Naive B cell (primary cell): ENCODE measurements at regions not wholly inside any gene's neighbourhood (a gene's known extent, or its start where the extent isn't known, plus 50 kb on each side); places are given as distances from the start of the nearest gene placed in this dataset.
A peak's percentile ranks its signal among the peaks of the same experiment; 100 is the strongest.

Experiments used
- ATAC-seq, 2 donors: fragments of 150-1000 bp; cut with Tn5 transposase; 2 replicates each; pipeline ENCODE4 v1.10.0; 2021; ENCODE audit warnings: low read depth in 2 of 2, mild to moderate bottlenecking in 2 of 2, moderate library complexity in 2 of 2
- DNase-seq: peaks from one replicate; pipeline ENCODE4 v3.0.0; 2022
- H3K27ac Mint-ChIP-seq, 6 donors: one replicate each; pipeline ENCODE4 v1.8.0; 2020 to 2022; ENCODE audit warnings: mild to moderate bottlenecking in 6 of 6, mixed read lengths in 6 of 6, moderate library complexity in 5 of 6, inconsistent platforms in 2 of 6
- H3K27me3 Mint-ChIP-seq, 3 donors: one replicate each; pipeline ENCODE4 v1.8.0; 2021 to 2022; ENCODE audit warnings: mixed read lengths in 3 of 3, mild to moderate bottlenecking in 1 of 3
- H3K36me3 Mint-ChIP-seq, 2 donors: one replicate each; pipeline ENCODE4 v1.8.0; 2020 to 2022; ENCODE audit warnings: mixed read lengths in 2 of 2, inconsistent platforms in 1 of 2, mild to moderate bottlenecking in 1 of 2
- H3K4me1 Mint-ChIP-seq, 3 donors: one replicate each; pipeline ENCODE4 v1.8.0; 2020 to 2022; ENCODE audit warnings: mixed read lengths in 3 of 3, inconsistent platforms in 1 of 3, mild to moderate bottlenecking in 1 of 3, moderate library complexity in 1 of 3
- H3K4me3 Mint-ChIP-seq, 8 donors: one replicate each; pipeline ENCODE4 v1.8.0; 2020 to 2022; ENCODE audit warnings: mild to moderate bottlenecking in 8 of 8, mixed read lengths in 8 of 8, moderate library complexity in 8 of 8, inconsistent platforms in 2 of 8
- H3K9me3 Mint-ChIP-seq, 7 donors: one replicate each; pipeline ENCODE4 v1.8.0; 2020 to 2022; ENCODE audit warnings: mixed read lengths in 7 of 7, mild to moderate bottlenecking in 5 of 7, inconsistent platforms in 2 of 7, moderate library complexity in 1 of 7

GRCh38 chr6:167501831-167502385 is 177.0 kb downstream of the TTLL2 start:
- Mint-ChIP-seq H3K27me3 (peaks cover 0 to 16% (median 0%) of the 10 kb centered on the region in 3 donors), H3K27ac (no peak overlapping the region), H3K4me1 (no peaks in the 10 kb centered on the region), H3K36me3 (peaks cover 0 to 8% of the 10 kb centered on the region in 2 donors), H3K4me3 (no peak overlapping the region), H3K9me3 (peaks cover 0 to 5% (median 0%) of the 10 kb centered on the region in 7 donors)
- no peak for DNase-seq
- ATAC-seq: no peak

- peaks cover 0 to 16% (median 0%) of the 10 kb centered on the region in 3 donors for H3K27me3 Mint-ChIP-seq
- ATAC-seq (no peak), DNase-seq (no peak)
- no peaks in the 10 kb centered on the region for H3K4me1 Mint-ChIP-seq
- no peak overlapping the region for H3K27ac Mint-ChIP-seq
- no peak overlapping the region for H3K4me3 Mint-ChIP-seq
- H3K9me3 Mint-ChIP-seq: peaks cover 0 to 5% (median 0%) of the 10 kb centered on the region in 7 donors
- H3K36me3 Mint-ChIP-seq: peaks cover 0 to 8% of the 10 kb centered on the region in 2 donors
Observed at GRCh38 chr6:167502471-167502870, 177.6 kb downstream of the TTLL2 start.

GRCh38 chr6:167504385-167504961 is 179.6 kb downstream of the TTLL2 start:
- Mint-ChIP-seq H3K4me3 (peak overlapping the region in 1 of 8 donors; percentile 1), H3K36me3 (no peaks in the 10 kb centered on the region), H3K4me1 (no peaks in the 10 kb centered on the region), H3K27me3 (peaks cover 0 to 16% (median 5%) of the 10 kb centered on the region in 3 donors), H3K27ac (peak overlapping the region in 1 of 6 donors; percentile 22), H3K9me3 (peaks cover 0 to 2% (median 0%) of the 10 kb centered on the region in 7 donors)
- no peak for ATAC-seq
- DNase-seq: no peak

GRCh38 chr6:167505199-167505598 is 180.3 kb downstream of the TTLL2 start:
- Mint-ChIP-seq H3K4me3 (no peak overlapping the region), H3K36me3 (no peaks in the 10 kb centered on the region), H3K9me3 (peaks cover 0 to 2% (median 0%) of the 10 kb centered on the region in 7 donors), H3K27me3 (peaks cover 0 to 17% (median 5%) of the 10 kb centered on the region in 3 donors), H3K27ac (no peak overlapping the region), H3K4me1 (no peaks in the 10 kb centered on the region)
- ATAC-seq: no peak
- DNase-seq: no peak

GRCh38 chr6:167505782-167506181 is 180.9 kb downstream of the TTLL2 start:
- Mint-ChIP-seq H3K4me3 (no peak overlapping the region), H3K27ac (no peak overlapping the region)
- DNase-seq: no peak

GRCh38 chr6:167506443-167507301 is 181.8 kb downstream of the TTLL2 start:
- H3K9me3 Mint-ChIP-seq: peaks cover 0 to 2% (median 0%) of the 10 kb centered on the region in 7 donors
- H3K36me3 Mint-ChIP-seq: no peaks in the 10 kb centered on the region
- no peak overlapping the region for H3K4me3 Mint-ChIP-seq
- H3K27ac Mint-ChIP-seq: no peak overlapping the region
- peaks cover 1 to 12% (median 5%) of the 10 kb centered on the region in 3 donors for H3K27me3 Mint-ChIP-seq
- ATAC-seq: no peak
- no peak for DNase-seq
- no peaks in the 10 kb centered on the region for H3K4me1 Mint-ChIP-seq

More at GRCh38 chr6:167505782-167506181, 180.9 kb downstream of the TTLL2 start:
- Mint-ChIP-seq H3K36me3 (no peaks in the 10 kb centered on the region), H3K4me1 (no peaks in the 10 kb centered on the region), H3K9me3 (peaks cover 0 to 2% (median 0%) of the 10 kb centered on the region in 7 donors), H3K27me3 (peaks cover 0 to 17% (median 5%) of the 10 kb centered on the region in 3 donors)
- ATAC-seq: no peak

GRCh38 chr6:167507376-167507945 is 182.6 kb downstream of the TTLL2 start:
- Mint-ChIP-seq H3K9me3 (peaks cover 0 to 2% (median 0%) of the 10 kb centered on the region in 7 donors), H3K4me1 (no peaks in the 10 kb centered on the region), H3K27ac (no peak overlapping the region), H3K27me3 (peaks cover 5 to 16% (median 10%) of the 10 kb centered on the region in 3 donors), H3K36me3 (no peaks in the 10 kb centered on the region), H3K4me3 (no peak overlapping the region)
- no peak for DNase-seq
- ATAC-seq: no peak

- no peaks in the 10 kb centered on the region for H3K9me3 Mint-ChIP-seq
- ATAC-seq (no peak), DNase-seq (no peak)
- H3K4me1 Mint-ChIP-seq: no peaks in the 10 kb centered on the region
- no peak overlapping the region for H3K4me3 Mint-ChIP-seq
- no peak overlapping the region for H3K27ac Mint-ChIP-seq
- H3K27me3 Mint-ChIP-seq: peaks cover 17 to 22% (median 18%) of the 10 kb centered on the region in 3 donors
- no peaks in the 10 kb centered on the region for H3K36me3 Mint-ChIP-seq
Observed at GRCh38 chr6:167508919-167509852, 184.3 kb downstream of the TTLL2 start.

GRCh38 chr6:167509853-167510220 is 185.0 kb downstream of the TTLL2 start:
- no peaks in the 10 kb centered on the region for H3K36me3 Mint-ChIP-seq
- no peaks in the 10 kb centered on the region for H3K9me3 Mint-ChIP-seq
- no peak overlapping the region for H3K4me3 Mint-ChIP-seq
- DNase-seq (no peak), ATAC-seq (no peak)
- H3K27me3 Mint-ChIP-seq: peaks cover 17 to 22% (median 18%) of the 10 kb centered on the region in 3 donors
- no peaks in the 10 kb centered on the region for H3K4me1 Mint-ChIP-seq
- H3K27ac Mint-ChIP-seq: no peak overlapping the region

- Mint-ChIP-seq H3K4me3 (no peak overlapping the region), H3K4me1 (no peaks in the 10 kb centered on the region), H3K9me3 (no peaks in the 10 kb centered on the region), H3K36me3 (no peaks in the 10 kb centered on the region), H3K27me3 (peaks cover 17 to 22% (median 18%) of the 10 kb centered on the region in 3 donors), H3K27ac (no peak overlapping the region)
- DNase-seq (no peak), ATAC-seq (no peak)
Observed at GRCh38 chr6:167510648-167511047, 185.8 kb downstream of the TTLL2 start.

GRCh38 chr6:167512696-167513375 is 187.9 kb downstream of the TTLL2 start:
- no peak overlapping the region for H3K4me3 Mint-ChIP-seq
- H3K27ac Mint-ChIP-seq: no peak overlapping the region
- peaks cover 17 to 22% (median 18%) of the 10 kb centered on the region in 3 donors for H3K27me3 Mint-ChIP-seq
- no peaks in the 10 kb centered on the region for H3K4me1 Mint-ChIP-seq
- H3K36me3 Mint-ChIP-seq: no peaks in the 10 kb centered on the region
- no peaks in the 10 kb centered on the region for H3K9me3 Mint-ChIP-seq
- ATAC-seq (no peak), DNase-seq (no peak)

- Mint-ChIP-seq H3K27ac (no peak overlapping the region), H3K36me3 (no peaks in the 10 kb centered on the region), H3K4me1 (no peaks in the 10 kb centered on the region), H3K9me3 (peaks cover 0 to 2% (median 0%) of the 10 kb centered on the region in 7 donors), H3K27me3 (peaks cover 15 to 26% (median 18%) of the 10 kb centered on the region in 3 donors), H3K4me3 (no peak overlapping the region)
- DNase-seq (no peak), ATAC-seq (no peak)
Observed at GRCh38 chr6:167513778-167514177, 188.9 kb downstream of the TTLL2 start.
